Ishikawa (cell line): ENCODE measurements at regions not wholly inside any gene's neighbourhood (a gene's known extent, or its start where the extent isn't known, plus 50 kb on each side); places are given as distances from the start of the nearest gene placed in this dataset.

Source experiments
- CEBPB ChIP-seq: IDR thresholded peaks from 2 replicates; pipeline ENCODE4 v1.6.1; 2012
- CREB1 ChIP-seq: IDR thresholded peaks from 2 replicates; pipeline ENCODE4 v1.6.1; 2012; ENCODE audit warnings: low read depth
- EGR1 ChIP-seq: IDR thresholded peaks from 2 replicates; pipeline ENCODE4 v1.6.1; 2012
- EP300 ChIP-seq: IDR thresholded peaks from 2 replicates; pipeline ENCODE4 v1.6.1; 2012; ENCODE audit warnings: borderline replicate concordance
- FOXM1 ChIP-seq: IDR thresholded peaks from 2 replicates; pipeline ENCODE4 v1.6.1; 2012; ENCODE audit warnings: low read depth, borderline replicate concordance
- NFIC ChIP-seq: IDR thresholded peaks from 2 replicates; pipeline ENCODE4 v1.6.1; 2012
- RAD21 ChIP-seq: IDR thresholded peaks from 2 replicates; pipeline ENCODE4 v1.6.1; 2012; ENCODE audit warnings: low read depth
- TAF1 ChIP-seq: IDR thresholded peaks from 2 replicates; pipeline ENCODE4 v1.6.1; 2012; ENCODE audit warnings: low read depth, mild to moderate bottlenecking
- TCF12 ChIP-seq: IDR thresholded peaks from 2 replicates; pipeline ENCODE4 v1.6.1; 2012; ENCODE audit warnings: low read depth
- TEAD4 ChIP-seq: IDR thresholded peaks from 2 replicates; pipeline ENCODE4 v1.6.1; 2012
- YY1 ChIP-seq: IDR thresholded peaks from 2 replicates; pipeline ENCODE4 v1.6.1; 2012; ENCODE audit warnings: low read depth
- ZBTB7A ChIP-seq: IDR thresholded peaks from 2 replicates; pipeline ENCODE4 v1.6.1; 2012; ENCODE audit warnings: low read depth
- TF ChIP-seq, protein P1 (sequence below): IDR thresholded peaks from 2 replicates; pipeline ENCODE4 v1.6.1; 2012
- TF ChIP-seq, protein P2 (sequence below): IDR thresholded peaks from 2 replicates; pipeline ENCODE4 v1.6.1; 2012
- TF ChIP-seq, protein P3 (sequence below): IDR thresholded peaks from 2 replicates; pipeline ENCODE4 v1.6.1; 2012; ENCODE audit warnings: low read depth, mild to moderate bottlenecking

DNA sequence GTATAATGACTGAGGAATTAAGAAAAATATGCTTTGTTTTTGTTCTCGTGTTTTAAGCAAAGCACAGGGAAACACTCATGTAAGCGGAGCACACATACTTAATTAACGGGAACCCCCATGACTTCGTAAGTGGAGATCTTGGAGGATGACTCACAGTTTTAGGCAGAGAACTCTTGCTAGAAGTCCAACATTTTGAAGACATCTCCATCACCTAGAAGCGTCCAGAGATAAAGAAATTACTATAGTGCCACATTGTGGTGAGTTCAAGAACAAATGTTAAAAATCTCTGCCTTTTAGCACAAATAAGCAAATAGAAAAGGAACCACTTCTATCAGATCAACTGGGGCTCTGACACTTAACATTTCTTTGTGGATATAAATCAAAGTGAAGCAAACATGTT, 194.1 kb upstream of the ARHGEF26 start:
- TF ChIP-seq TCF12 (no peak), YY1 (no peak), RAD21 (peak; percentile 27; the same call in 1 of the 2 replicates), TEAD4 (no peak)
- TF ChIP-seq, protein P1, sequence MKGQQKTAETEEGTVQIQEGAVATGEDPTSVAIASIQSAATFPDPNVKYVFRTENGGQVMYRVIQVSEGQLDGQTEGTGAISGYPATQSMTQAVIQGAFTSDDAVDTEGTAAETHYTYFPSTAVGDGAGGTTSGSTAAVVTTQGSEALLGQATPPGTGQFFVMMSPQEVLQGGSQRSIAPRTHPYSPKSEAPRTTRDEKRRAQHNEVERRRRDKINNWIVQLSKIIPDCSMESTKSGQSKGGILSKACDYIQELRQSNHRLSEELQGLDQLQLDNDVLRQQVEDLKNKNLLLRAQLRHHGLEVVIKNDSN = no peak

DNA sequence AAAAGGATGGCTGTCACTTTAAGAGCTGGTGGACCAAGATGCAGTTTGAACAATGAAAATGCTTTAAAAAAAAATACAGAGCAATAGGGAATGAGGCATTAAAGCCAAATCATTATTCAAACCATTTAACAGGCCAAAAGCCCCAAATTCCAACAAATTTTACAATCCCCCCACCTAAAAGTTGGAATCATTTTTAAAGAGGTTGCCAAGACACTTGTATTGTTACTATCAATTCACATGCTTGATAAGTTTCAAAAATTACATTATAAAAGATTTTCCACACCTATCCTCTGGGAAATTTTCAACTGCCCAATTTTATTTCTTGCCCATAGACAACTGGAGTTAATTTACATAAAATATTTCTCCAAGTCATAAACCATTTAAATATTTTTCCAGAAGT, 192.3 kb upstream of the ARHGEF26 start:
- TF ChIP-seq TAF1 (no peak), TCF12 (no peak), TEAD4 (no peak), RAD21 (no peak)
- TF ChIP-seq, protein P2, sequence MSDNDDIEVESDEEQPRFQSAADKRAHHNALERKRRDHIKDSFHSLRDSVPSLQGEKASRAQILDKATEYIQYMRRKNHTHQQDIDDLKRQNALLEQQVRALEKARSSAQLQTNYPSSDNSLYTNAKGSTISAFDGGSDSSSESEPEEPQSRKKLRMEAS = no peak
- TF ChIP-seq, protein P1 = no peak

DNA sequence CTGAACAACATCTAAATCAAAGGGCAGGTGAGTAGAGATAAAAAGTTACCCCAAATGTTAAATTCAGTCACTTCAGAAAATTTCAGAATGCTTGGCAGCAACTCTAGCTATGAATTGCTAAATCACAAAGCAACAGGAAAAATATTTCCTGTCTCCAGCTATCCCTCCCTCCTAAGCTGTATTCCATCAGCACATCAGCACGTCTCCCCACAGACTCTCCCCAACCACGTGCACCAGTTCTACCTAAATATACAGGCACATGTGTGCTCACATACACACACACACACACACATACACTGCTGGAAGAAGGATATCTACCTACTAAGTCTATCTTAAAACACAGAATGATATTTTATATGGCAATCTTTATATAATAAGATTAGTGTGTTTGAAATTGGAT, 177.1 kb upstream of the ARHGEF26 start:
- no peak for TF ChIP-seq EP300
- no peak for TF ChIP-seq RAD21
- TF ChIP-seq NFIC = no peak
- TF ChIP-seq, protein P1 = no peak
- no peak for TF ChIP-seq FOXM1
- no peak for TF ChIP-seq ZBTB7A
- no peak for TF ChIP-seq EGR1
- TF ChIP-seq YY1 = no peak
- no peak for TF ChIP-seq TAF1
- TF ChIP-seq, protein P2 = no peak
- TF ChIP-seq, protein P3, sequence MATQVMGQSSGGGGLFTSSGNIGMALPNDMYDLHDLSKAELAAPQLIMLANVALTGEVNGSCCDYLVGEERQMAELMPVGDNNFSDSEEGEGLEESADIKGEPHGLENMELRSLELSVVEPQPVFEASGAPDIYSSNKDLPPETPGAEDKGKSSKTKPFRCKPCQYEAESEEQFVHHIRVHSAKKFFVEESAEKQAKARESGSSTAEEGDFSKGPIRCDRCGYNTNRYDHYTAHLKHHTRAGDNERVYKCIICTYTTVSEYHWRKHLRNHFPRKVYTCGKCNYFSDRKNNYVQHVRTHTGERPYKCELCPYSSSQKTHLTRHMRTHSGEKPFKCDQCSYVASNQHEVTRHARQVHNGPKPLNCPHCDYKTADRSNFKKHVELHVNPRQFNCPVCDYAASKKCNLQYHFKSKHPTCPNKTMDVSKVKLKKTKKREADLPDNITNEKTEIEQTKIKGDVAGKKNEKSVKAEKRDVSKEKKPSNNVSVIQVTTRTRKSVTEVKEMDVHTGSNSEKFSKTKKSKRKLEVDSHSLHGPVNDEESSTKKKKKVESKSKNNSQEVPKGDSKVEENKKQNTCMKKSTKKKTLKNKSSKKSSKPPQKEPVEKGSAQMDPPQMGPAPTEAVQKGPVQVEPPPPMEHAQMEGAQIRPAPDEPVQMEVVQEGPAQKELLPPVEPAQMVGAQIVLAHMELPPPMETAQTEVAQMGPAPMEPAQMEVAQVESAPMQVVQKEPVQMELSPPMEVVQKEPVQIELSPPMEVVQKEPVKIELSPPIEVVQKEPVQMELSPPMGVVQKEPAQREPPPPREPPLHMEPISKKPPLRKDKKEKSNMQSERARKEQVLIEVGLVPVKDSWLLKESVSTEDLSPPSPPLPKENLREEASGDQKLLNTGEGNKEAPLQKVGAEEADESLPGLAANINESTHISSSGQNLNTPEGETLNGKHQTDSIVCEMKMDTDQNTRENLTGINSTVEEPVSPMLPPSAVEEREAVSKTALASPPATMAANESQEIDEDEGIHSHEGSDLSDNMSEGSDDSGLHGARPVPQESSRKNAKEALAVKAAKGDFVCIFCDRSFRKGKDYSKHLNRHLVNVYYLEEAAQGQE = no peak

DNA sequence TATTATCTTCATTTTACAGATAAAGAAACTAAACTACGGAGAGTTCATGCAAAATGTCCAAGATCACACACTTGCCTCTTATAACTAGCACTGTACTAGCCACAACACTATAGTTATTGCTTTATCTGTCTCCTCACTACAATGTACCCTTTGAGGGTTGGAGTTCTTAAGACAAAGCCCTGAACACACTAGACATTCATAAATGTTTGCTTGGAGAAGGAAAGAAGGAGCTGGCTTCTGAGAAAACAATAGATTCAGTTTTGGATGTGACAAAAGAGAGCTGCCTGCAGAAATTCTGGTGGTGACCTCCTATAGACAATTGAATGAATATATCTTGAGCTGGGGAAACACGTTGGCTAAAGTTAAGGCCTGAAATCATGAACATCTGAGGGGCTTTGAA, 169.9 kb upstream of the ARHGEF26 start:
- TF ChIP-seq NFIC (no peak), CREB1 (no peak), TEAD4 (no peak), CEBPB (no peak), YY1 (no peak), EGR1 (no peak), EP300 (no peak), TCF12 (no peak), TAF1 (no peak), ZBTB7A (no peak), FOXM1 (no peak), RAD21 (no peak)
- TF ChIP-seq, protein P3 = no peak
- TF ChIP-seq, protein P1 = no peak
- TF ChIP-seq, protein P2 = no peak

DNA sequence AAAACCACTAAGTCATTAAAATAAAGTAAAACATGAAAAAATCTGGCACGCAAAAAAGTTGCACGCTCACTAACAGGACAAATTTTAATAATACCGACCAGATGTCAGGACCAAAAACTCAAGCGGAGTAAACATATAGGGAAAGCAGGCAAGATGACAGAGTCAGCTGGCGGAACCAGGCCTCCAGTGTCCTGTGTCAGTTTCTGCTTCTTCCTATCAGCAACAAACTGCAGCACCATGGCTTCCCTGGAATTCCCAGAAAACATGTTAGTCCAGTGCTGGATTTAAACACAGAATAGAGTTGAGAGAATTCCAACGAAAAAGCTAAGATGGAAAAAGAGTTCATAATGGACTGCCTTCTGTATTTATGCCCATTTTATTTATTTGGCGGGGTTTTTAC, 169.1 kb upstream of the ARHGEF26 start:
- TF ChIP-seq EGR1 = no peak
- no peak for TF ChIP-seq TAF1
- TF ChIP-seq YY1 = no peak
- no peak for TF ChIP-seq EP300
- no peak for TF ChIP-seq TEAD4
- TF ChIP-seq RAD21 = no peak
- TF ChIP-seq, protein P2 = no peak
- no peak for TF ChIP-seq FOXM1
- TF ChIP-seq ZBTB7A = no peak
- no peak for TF ChIP-seq CEBPB
